GM12874 (cell line): ENCODE measurements at regions not wholly inside any gene's neighbourhood (a gene's known extent, or its start where the extent isn't known, plus 50 kb on each side); places are given as distances from the start of the nearest gene placed in this dataset.

Experiments used
- TF ChIP-seq, protein P1 (sequence below): IDR thresholded peaks from 2 replicates; pipeline ENCODE4 v1.5.1; 2011; ENCODE audit warnings: low read depth, mild to moderate bottlenecking, control low read depth, low read length, moderate library complexity; ENCODE audit not compliant: insufficient read depth

DNA sequence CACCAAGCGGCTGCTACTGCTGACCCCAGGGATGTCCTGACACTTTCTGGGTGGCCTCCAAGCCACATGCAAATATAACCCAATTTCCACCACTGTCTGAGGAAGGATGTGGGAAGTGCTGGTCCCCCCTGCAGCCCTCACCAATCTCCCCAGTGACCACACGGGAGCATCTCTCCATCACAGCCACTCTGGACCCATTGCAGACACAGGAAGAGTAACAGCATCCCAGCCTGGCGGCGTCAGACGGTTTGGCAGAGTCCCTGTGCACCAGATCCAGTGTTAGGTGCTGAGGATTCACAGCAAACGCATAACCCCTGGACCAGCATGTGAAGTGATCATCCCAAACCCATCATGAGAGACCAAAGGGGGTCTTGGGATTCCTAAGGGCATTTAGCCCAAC is 163.7 kb upstream of the TNRC6C start:
- TF ChIP-seq, protein P1, sequence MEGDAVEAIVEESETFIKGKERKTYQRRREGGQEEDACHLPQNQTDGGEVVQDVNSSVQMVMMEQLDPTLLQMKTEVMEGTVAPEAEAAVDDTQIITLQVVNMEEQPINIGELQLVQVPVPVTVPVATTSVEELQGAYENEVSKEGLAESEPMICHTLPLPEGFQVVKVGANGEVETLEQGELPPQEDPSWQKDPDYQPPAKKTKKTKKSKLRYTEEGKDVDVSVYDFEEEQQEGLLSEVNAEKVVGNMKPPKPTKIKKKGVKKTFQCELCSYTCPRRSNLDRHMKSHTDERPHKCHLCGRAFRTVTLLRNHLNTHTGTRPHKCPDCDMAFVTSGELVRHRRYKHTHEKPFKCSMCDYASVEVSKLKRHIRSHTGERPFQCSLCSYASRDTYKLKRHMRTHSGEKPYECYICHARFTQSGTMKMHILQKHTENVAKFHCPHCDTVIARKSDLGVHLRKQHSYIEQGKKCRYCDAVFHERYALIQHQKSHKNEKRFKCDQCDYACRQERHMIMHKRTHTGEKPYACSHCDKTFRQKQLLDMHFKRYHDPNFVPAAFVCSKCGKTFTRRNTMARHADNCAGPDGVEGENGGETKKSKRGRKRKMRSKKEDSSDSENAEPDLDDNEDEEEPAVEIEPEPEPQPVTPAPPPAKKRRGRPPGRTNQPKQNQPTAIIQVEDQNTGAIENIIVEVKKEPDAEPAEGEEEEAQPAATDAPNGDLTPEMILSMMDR: no peak

DNA sequence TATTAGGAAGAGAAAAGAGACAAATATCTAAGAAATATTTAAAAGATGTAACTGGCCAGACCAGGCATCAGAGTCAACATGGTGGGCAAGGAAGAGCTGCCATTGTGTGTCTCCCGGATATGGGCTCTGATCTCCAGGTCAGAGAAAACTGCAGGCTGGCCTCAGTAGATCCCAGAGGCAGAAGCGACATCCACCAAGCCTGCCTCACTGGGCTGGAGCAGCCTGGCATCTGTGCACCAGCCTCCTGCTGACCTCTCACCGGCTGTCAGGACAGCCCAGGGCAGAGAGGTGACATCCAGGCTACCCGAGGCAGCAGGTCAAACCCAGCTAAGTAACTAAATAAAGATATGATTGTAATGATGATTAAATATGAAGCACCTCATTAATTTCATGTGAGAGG is 162.8 kb upstream of the TNRC6C start:
- TF ChIP-seq, protein P1: no peak

DNA sequence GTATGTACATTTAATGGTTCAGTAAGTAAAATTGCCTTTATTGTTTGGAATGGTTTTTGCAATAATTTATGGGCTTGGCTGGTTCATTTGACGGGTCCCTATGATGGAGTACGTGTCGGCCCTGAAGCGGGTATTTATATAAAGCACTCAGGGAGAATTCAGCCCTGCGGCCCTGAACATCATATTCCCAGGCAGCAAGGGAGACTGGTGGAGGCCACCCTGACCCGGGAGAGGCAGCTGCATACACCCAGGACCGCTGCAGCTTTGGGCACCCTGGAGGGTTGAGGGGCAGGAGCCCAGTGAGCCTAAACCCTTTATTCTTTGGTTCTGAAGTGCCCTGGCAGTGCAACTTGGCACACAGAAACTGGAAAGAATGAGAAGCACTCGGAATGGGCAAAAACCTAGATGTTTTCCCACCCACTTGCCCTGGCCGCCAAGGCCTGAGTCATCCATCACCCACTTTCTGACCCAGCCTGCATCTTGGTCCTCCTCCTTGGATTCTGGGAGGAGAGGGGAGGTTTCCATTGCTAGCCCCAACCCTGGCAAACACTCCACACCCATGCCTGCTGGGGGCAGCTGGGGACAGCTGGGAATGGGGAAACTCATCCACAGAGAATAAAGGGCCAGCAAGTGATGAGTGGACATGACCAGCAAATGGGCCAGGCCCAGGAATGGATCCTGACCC is 162.2 kb upstream of the TNRC6C start:
- TF ChIP-seq, protein P1: no peak

DNA sequence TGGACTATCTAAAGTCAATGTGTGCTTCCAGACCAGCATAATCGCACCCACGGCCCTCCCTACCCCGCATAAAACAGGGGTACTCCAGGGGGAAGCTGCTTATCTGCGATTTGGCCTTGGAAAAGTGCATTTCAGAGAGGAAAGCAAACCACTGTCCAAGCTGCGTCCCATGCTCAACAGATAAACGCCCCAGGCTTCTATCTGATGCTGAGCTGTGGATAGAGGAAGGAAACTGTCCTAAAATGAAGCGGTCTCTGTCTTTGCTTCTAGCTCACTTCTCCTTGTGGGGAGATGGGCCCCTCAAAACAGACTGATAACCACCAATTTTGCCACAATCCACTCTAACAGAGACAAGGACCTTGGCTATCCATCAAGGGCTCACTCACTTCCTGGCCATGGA is 160.5 kb upstream of the TNRC6C start:
- TF ChIP-seq, protein P1: no peak

DNA sequence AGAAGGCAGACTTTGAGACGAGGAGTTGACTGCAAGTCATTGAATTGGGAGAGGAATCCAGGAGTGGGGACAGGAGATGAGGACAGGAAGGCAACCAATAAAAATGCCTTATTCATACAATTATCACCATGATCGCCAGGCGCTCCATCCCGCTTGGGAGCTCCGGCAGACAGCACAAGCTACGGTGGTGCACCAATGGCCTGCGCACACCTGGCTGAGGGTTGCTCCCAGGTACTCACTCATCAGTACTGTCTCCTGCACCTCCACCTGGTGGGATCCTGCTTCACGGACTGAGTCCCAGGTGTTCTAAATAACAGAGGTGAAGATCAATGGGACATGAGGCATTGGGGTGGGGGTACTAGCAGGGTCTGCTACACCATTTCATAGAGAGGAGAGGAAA is 160.0 kb upstream of the TNRC6C start:
- TF ChIP-seq, protein P1: no peak

DNA sequence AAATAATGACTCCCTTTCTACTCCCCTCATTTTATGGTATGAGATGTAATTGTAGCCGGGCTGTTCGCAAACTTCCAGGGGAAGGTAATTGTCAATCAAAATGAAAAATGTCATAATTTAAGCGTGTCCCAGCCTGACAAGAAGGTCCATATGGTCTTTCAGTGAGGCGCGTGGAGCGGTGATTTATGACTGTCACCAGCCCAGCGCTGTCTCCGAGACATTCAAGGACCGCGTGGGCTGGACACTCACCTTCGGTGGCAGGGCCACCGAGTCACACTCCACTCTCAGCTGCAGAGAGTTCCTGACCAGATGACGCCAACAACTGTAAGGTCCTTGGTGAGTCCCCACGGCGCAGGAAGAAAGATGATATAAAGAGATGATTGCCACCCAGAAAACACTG is 157.7 kb upstream of the TNRC6C start:
- TF ChIP-seq, protein P1: no peak

DNA sequence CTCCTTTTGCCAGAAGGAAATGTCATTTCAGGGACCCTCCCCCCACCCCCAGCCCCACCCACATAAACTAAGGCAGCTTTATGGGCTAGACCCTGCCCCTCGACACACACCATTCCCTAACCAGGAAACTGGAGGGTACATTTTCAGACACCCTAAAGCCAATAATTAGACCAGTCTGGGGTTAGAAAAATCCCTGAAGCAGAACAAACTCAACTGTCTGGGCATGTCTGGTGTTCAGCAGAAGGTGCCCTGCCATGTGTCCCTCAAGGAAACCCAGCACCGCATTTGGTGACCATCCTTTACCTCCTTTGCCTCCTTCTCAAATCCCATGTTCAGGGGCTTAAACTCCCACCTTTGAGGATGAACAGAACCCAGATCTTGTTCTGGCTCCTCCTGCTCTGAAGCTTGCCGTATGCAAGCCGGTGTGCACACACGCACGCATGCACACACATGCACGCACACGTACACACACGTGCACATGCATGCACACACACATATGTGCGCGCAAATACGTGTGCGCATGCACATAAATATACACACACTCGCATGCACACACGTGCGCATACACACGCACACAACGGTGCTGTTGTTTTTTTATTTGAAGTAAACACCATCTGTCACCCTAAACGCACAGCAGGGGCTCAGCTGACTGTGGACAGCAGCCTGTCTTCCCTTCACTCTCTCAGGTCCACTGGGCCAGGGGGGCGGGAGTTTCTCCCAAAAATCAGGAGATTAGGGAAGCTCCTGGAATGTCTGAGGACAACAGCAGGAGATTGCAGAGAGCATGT is 156.8 kb upstream of the TNRC6C start:
- TF ChIP-seq, protein P1: no peak
